HUES64 (cell line): ENCODE measurements at regions not wholly inside any gene's neighbourhood (a gene's known extent, or its start where the extent isn't known, plus 50 kb on each side); places are given as distances from the start of the nearest gene placed in this dataset.

Experiments used
- H3K27ac ChIP-seq: 2 replicates; pipeline ENCODE4 v1.7.0; 2013; ENCODE audit warnings: low read depth, low read length, inconsistent platforms
- H3K27me3 ChIP-seq: 2 replicates; pipeline ENCODE4 v1.6.1; 2013; ENCODE audit warnings: mild to moderate bottlenecking, low read length; ENCODE audit not compliant: insufficient read depth
- H3K36me3 ChIP-seq: 2 replicates; pipeline ENCODE4 v1.6.1; 2013; ENCODE audit warnings: mild to moderate bottlenecking, low read length; ENCODE audit not compliant: insufficient read depth
- H3K4me1 ChIP-seq: 2 replicates; pipeline ENCODE4 v1.6.1; 2013; ENCODE audit warnings: mild to moderate bottlenecking, low read length, moderate library complexity; ENCODE audit not compliant: insufficient read depth
- H3K4me3 ChIP-seq: 2 replicates; pipeline ENCODE4 v1.5.1; 2013; ENCODE audit warnings: mild to moderate bottlenecking, low read length, moderate library complexity
- H3K9ac ChIP-seq: 2 replicates; pipeline ENCODE4 v1.6.1; 2013; ENCODE audit warnings: mild to moderate bottlenecking, low read depth, low read length
- H3K9me3 ChIP-seq: 2 replicates; pipeline ENCODE4 v1.6.1; 2013; ENCODE audit warnings: low read depth, low read length; ENCODE audit not compliant: insufficient read depth
- WGBS: fragments of 150-250, 120-280 bp; methylation state at CpG from one replicate; pipeline ENCODE4 v1.1.7; 2013; ENCODE audit warnings: missing lambda C conversion rate; 5-methylcytosine and 5-hydroxymethylcytosine counted together

GRCh38 chr21:17738176-17738953 lies 80.8 kb downstream of the C21orf91 start:
- WGBS: 93% methylated on average over 11 of the region's 11 CpGs
- H3K9me3 ChIP-seq: no peaks in the 10 kb centered on the region
- no peak overlapping the region for H3K4me3 ChIP-seq
- no peaks in the 10 kb centered on the region for H3K27me3 ChIP-seq
- no peaks in the 10 kb centered on the region for H3K36me3 ChIP-seq
- H3K27ac ChIP-seq: no peak overlapping the region
- no peak overlapping the region for H3K9ac ChIP-seq
- H3K4me1 ChIP-seq: no peaks in the 10 kb centered on the region

DNA sequence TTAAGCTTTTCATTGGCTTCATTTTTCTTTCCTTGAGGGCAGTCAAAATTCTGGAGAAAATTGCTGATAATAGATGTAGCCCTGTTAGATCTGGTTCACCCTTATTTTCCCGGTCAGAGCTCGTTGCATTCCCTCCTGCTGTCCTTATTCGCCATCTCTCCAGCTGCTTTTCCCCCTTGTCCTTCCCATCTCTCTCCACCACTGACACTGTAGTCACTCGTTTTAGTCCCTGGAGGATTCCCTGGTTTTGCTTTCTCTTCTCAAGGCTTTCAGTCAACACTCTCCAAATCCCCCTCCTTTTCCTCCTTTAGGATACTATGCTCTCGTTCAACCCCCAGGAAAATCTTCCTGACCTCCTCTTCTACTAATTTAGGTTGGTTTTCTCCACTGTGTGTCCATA lies 83.1 kb downstream of the C21orf91 start:
- Histone ChIP-seq H3K9me3 (no peaks in the 10 kb centered on the region), H3K36me3 (no peaks in the 10 kb centered on the region), H3K27me3 (no peaks in the 10 kb centered on the region), H3K9ac (no peak overlapping the region), H3K27ac (no peak overlapping the region), H3K4me1 (no peaks in the 10 kb centered on the region), H3K4me3 (no peak overlapping the region)
- whole genome bisulfite sequencing: 90% methylated on average over 5 of the region's 5 CpGs

DNA sequence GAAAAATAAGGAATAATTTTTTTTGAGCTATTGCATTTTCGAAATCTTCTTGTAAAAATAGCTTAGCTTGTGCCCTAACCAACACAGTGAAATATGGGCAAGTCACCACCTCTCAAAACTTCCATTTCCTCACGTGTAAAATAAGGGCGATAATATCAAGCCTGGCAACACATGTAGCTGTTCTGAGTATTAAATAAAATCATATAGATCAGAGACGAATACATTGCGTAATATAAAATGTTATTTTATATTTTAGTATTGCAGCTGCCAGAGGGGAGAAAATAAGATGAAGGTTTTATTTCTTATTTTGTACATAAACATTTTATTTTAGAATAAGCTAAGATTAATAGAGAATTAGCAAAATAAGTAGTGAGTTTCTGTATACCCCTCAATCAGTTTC lies 85.9 kb downstream of the C21orf91 start:
- H3K4me3 ChIP-seq: no peak overlapping the region
- 96% methylated on average over 5 of the region's 5 CpGs for WGBS
- no peaks in the 10 kb centered on the region for H3K9me3 ChIP-seq
- no peaks in the 10 kb centered on the region for H3K36me3 ChIP-seq
- H3K9ac ChIP-seq: no peak overlapping the region
- H3K27me3 ChIP-seq: no peaks in the 10 kb centered on the region
- no peak overlapping the region for H3K27ac ChIP-seq
- H3K4me1 ChIP-seq: no peaks in the 10 kb centered on the region

DNA sequence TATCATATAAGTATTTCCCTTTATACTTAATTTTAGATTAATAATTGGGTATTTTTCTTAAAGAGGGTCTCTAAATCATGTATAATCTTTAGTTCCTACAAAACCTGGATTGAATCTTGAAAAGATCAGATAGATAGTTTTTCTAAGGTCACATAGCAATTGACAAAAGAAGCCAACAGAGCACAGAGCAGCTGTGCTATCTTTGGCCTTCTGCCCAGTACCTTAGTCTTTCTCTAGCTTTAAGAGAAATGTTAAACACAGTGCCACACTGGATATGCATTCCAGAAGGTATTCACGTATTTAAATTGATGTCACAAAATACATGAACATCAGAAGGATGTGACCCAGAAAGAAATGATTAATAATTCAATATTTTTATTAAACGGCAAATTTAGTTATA lies 86.8 kb downstream of the C21orf91 start:
- H3K9me3 ChIP-seq: no peaks in the 10 kb centered on the region
- H3K9ac ChIP-seq: no peak overlapping the region
- no peaks in the 10 kb centered on the region for H3K4me1 ChIP-seq
- H3K4me3 ChIP-seq: no peak overlapping the region
- no peaks in the 10 kb centered on the region for H3K36me3 ChIP-seq
- no peak overlapping the region for H3K27ac ChIP-seq
- H3K27me3 ChIP-seq: no peaks in the 10 kb centered on the region
- 100% methylated on average over 1 of the region's 2 CpGs for WGBS

DNA sequence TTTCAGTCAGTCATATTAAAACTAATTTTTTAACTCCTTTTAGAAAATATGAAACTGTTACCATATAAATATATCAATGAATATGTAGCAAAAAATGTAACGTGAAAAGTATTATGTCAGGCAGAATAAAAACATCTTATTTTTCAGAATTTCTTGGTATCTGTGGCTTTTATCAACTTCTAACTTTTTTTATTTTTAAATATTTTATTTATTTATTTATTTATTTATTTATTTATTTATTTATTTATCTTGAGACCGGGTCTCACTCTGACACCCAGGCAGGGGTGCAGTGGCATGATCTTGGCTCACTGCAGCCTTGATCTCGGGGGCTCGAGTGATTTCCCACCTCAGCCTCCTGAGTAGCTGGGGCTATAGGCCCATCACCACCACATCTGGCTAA lies 87.6 kb downstream of the C21orf91 start:
- H3K36me3 ChIP-seq: no peaks in the 10 kb centered on the region
- H3K4me1 ChIP-seq: no peaks in the 10 kb centered on the region
- no peak overlapping the region for H3K4me3 ChIP-seq
- no peak overlapping the region for H3K9ac ChIP-seq
- no peaks in the 10 kb centered on the region for H3K9me3 ChIP-seq
- no peaks in the 10 kb centered on the region for H3K27me3 ChIP-seq
- no peak overlapping the region for H3K27ac ChIP-seq
- WGBS: 100% methylated on average over 3 of the region's 4 CpGs

DNA sequence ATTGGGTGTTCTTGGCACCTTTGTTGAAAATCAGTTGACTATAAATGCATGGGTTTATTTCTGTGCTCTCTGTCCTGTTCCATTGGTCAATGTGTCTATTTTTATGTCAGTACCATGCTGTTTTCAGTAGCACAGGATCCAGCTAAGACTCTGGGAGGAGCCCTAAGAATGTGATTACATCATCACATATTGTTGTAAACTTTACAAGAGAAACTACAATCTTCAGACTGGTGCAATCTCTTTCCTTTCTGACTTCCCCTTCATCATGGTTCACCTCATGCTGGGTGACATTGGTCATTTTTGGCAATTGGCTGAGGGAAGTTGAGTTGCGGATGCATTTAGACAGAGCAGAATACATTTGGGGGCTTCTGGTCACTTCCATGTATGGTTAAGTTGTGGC lies 88.4 kb downstream of the C21orf91 start:
- Histone ChIP-seq H3K4me3 (no peak overlapping the region), H3K4me1 (no peaks in the 10 kb centered on the region), H3K9ac (no peak overlapping the region), H3K27me3 (no peaks in the 10 kb centered on the region), H3K27ac (no peak overlapping the region), H3K36me3 (no peaks in the 10 kb centered on the region), H3K9me3 (no peaks in the 10 kb centered on the region)
- WGBS: 96% methylated on average over 1 of the region's 1 CpG

- Histone ChIP-seq H3K9ac (no peak overlapping the region), H3K9me3 (no peaks in the 10 kb centered on the region), H3K4me1 (no peaks in the 10 kb centered on the region), H3K27ac (no peak overlapping the region), H3K4me3 (no peak overlapping the region), H3K27me3 (no peaks in the 10 kb centered on the region), H3K36me3 (no peaks in the 10 kb centered on the region)
- 91% methylated on average over 2 of the region's 2 CpGs for WGBS
These were observed 89.7 kb downstream of the C21orf91 start for GRCh38 chr21:17729455-17729854.

- Histone ChIP-seq H3K27ac (no peak overlapping the region), H3K27me3 (no peaks in the 10 kb centered on the region), H3K4me1 (no peaks in the 10 kb centered on the region), H3K36me3 (no peaks in the 10 kb centered on the region), H3K9ac (no peak overlapping the region), H3K4me3 (no peak overlapping the region), H3K9me3 (peaks cover under 1% of the 10 kb centered on the region; the same call in 1 of the 2 replicates)
- WGBS: 81% methylated on average over 6 of the region's 6 CpGs
These were observed 91.8 kb downstream of the C21orf91 start for GRCh38 chr21:17727361-17727760.

GRCh38 chr21:17726047-17726829 lies 92.9 kb downstream of the C21orf91 start:
- Histone ChIP-seq H3K36me3 (no peaks in the 10 kb centered on the region), H3K9ac (no peak overlapping the region), H3K4me3 (no peak overlapping the region), H3K4me1 (no peaks in the 10 kb centered on the region), H3K9me3 (peaks cover 7% of the 10 kb centered on the region; the same call in 1 of the 2 replicates), H3K27me3 (no peaks in the 10 kb centered on the region), H3K27ac (no peak overlapping the region)
- WGBS: 92% methylated on average over 7 of the region's 8 CpGs

GRCh38 chr21:17725339-17725738 lies 93.8 kb downstream of the C21orf91 start:
- Histone ChIP-seq H3K4me1 (no peaks in the 10 kb centered on the region), H3K9ac (no peak overlapping the region), H3K9me3 (peaks cover 9% of the 10 kb centered on the region; the same call in 1 of the 2 replicates), H3K27ac (no peak overlapping the region), H3K27me3 (no peaks in the 10 kb centered on the region), H3K4me3 (no peak overlapping the region), H3K36me3 (no peaks in the 10 kb centered on the region)
- WGBS: 79% methylated on average over 3 of the region's 3 CpGs

- Histone ChIP-seq H3K9ac (no peak overlapping the region), H3K4me1 (no peaks in the 10 kb centered on the region), H3K36me3 (no peaks in the 10 kb centered on the region), H3K4me3 (no peak overlapping the region), H3K27ac (no peak overlapping the region), H3K9me3 (peaks cover 41% of the 10 kb centered on the region), H3K27me3 (no peaks in the 10 kb centered on the region)
- 100% methylated on average over 2 of the region's 2 CpGs for WGBS
These were observed 100.2 kb upstream of the BTG3 start for GRCh38 chr21:17712887-17713286.
